Transverse colon (tissue), 3 donors: ENCODE measurements at regions not wholly inside any gene's neighbourhood (a gene's known extent, or its start where the extent isn't known, plus 50 kb on each side); places are given as distances from the start of the nearest gene placed in this dataset.

ENCODE experiments used
- CTCF ChIP-seq, 5 experiments: fragments of 200-600 bp in 3 of 5; fragments of 450-650 bp in 2 of 5; sonication (generic) in 3 of 5; IDR thresholded peaks; 1 replicate in 2 of 5; 2 replicates in 3 of 5; pipeline ENCODE4 v1.5.1; 2016 to 2017; ENCODE audit warnings: antibody characterized with exemption in 5 of 5, inconsistent platforms in 3 of 5, mild to moderate bottlenecking in 2 of 5, moderate library complexity in 1 of 5
- EP300 ChIP-seq: sonication (generic); formaldehyde crosslinking; IDR thresholded peaks from one replicate; pipeline ENCODE4 v1.6.1; 2017; ENCODE audit warnings: antibody characterized with exemption, low read depth
- POLR2A ChIP-seq: fragments of 450-650 bp; IDR thresholded peaks from one replicate; pipeline ENCODE4 v1.6.1; 2016; ENCODE audit warnings: antibody characterized with exemption, mild to moderate bottlenecking, moderate library complexity

GRCh38 chr3:167100200-167100599 lies 279.9 kb downstream of the ZBBX start:
- TF ChIP-seq CTCF (IDR thresholded peaks at IDR 0.05) (no peak), POLR2A (no peak), EP300 (no peak)
